Stimulated activated naive CD8-positive, alpha-beta T cell treated with anti-CD3 and anti-CD28 coated beads, Interleukin-15, Interleukin-2, amounts not matched to agents 100 U/mL and 50 U/mL, for 24 hours (primary cell): ENCODE measurements at regions not wholly inside any gene's neighbourhood (a gene's known extent, or its start where the extent isn't known, plus 50 kb on each side); places are given as distances from the start of the nearest gene placed in this dataset.

Experiments
- ATAC-seq: fragments of 150-1000 bp; cut with Tn5 transposase; one replicate; pipeline ENCODE4 v1.10.0; 2021
- DNase-seq: peaks from one replicate; pipeline ENCODE4 v3.0.0; 2021

GRCh38 chr2:200138391-200139124, 167.9 kb upstream of the SPATS2L start:
- DNase-seq: no peak

GRCh38 chr2:200144571-200144970, 161.9 kb upstream of the SPATS2L start:
- ATAC-seq: no peak
- no peak for DNase-seq

More at GRCh38 chr2:200138391-200139124, 167.9 kb upstream of the SPATS2L start:
- no peak for ATAC-seq

GRCh38 chr2:200146501-200146900, 160.0 kb upstream of the SPATS2L start:
- DNase-seq (no peak), ATAC-seq (no peak)

DNA sequence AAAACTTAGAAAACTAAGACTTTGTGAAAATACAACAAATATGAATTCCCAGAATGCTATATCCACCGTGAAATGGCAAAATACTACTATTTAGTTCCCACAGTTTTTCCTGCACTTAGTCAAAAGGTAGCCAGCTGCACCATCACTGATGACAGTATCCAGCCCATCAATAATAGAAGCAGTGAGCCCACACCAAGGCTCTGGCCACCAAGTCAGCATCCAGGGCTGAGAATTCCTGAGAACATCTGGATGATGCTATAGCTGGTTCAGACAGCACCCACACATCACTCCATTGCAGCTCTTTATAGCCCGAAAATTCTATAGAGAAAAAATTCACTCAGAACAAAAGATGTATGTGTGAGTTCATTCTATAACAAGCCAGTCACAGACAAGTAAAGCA, 159.1 kb upstream of the SPATS2L start:
- ATAC-seq (no peak), DNase-seq (no peak)

DNA sequence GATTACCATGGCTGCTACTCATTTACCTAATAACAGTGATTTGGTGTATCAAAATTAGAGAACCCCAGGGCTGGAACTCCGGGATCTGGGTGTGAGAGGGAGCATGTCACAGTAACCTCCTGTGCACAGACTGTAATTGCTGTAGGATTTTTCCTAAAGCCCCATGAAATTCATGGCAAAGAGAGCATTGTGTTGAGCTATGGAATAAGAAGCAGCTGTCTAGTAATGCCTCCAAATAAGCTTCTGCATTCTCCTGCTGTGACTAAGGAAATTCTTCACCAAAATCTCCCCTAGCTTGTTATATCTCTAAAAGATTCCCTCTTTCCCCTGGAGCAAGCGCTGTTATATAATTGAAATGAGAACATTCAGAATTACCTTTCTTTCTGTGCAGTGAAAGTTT, 158.1 kb upstream of the SPATS2L start:
- DNase-seq (no peak), ATAC-seq (no peak)

GRCh38 chr2:200150411-200151086, 155.9 kb upstream of the SPATS2L start:
- DNase-seq (no peak), ATAC-seq (no peak)

DNA sequence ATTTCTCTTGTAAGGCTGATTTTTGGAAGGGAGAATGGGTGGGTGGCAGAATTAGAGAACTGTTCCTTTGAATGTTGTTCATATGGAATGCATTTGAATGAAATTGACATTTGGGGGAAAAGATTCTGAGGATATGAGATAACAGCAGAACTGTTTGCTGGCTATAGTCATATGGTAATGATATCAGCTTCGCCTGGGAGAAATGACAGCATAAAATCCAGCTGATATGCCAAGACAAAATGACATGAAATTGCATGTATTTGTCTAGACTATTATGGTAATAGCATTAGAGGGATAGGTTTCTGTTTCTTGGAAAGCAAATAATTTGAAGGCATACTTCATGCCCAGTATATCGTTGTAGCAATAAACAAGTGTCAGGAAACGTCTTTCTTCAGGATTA, 150.8 kb upstream of the SPATS2L start:
- no peak for ATAC-seq
- DNase-seq: no peak

DNA sequence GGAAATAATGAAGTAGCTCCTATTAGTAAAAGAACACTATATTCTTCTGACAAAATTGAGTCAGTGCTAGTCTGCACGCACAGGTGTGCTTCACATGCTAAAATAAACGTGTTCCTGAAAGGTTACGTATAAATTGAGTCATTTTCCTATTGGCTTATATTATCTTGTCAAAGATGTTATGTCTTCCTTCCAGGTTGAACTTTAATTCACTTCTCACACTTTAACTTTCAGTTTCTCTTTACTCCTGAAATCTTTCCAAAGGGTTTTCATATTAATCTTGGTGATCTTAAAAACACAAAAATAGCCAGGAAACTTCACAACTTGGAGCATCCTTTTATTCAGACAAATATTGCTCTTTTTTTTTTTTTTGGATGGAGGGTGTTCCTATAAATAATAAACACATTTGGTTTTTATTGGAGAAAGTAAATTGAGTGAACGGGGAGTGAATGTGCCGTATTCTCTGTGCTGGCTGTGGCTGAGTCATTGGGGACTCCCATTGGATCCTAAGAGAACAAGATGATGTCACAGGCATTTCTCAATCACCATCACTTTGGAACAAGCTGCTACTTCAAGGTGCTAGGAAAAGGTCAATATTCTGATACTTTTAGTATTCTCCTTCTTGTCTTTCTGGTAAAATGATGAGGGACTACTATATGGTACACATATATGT, 150.2 kb upstream of the SPATS2L start:
- DNase-seq: no peak
- no peak for ATAC-seq

- ATAC-seq: no peak
- DNase-seq: no peak
Measured at GRCh38 chr2:200158647-200159356, 147.7 kb upstream of the SPATS2L start.

- DNase-seq: no peak
- ATAC-seq: no peak
Measured at GRCh38 chr2:200159357-200159707, 147.2 kb upstream of the SPATS2L start.

GRCh38 chr2:200159829-200160781, 146.4 kb upstream of the SPATS2L start:
- no peak for DNase-seq

GRCh38 chr2:200161458-200161857, 145.0 kb upstream of the SPATS2L start:
- no peak for DNase-seq
- no peak for ATAC-seq

More at GRCh38 chr2:200159829-200160781, 146.4 kb upstream of the SPATS2L start:
- ATAC-seq: no peak

DNA sequence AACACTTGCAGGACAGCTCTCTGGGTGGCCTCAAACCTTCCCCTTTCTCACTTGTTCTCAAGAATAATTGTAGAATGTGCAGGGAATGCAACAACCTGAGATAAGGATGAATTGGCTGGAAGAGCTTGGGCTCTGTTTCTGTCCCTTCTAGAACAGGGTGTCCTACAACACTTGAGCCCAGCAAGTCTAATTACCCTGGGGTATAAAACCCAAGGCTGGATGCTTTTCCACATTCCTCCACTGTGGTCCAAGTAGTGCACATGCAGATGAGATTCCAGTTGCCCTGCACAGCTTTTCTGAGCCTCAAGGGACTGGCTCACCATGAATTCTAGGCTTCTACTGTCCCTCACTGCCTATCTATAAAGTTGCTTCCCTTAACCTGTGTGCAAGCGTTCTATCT, 140.8 kb upstream of the SPATS2L start:
- DNase-seq: no peak
- ATAC-seq: no peak

GRCh38 chr2:200168641-200169555, 137.6 kb upstream of the SPATS2L start:
- no peak for DNase-seq
- ATAC-seq: no peak

DNA sequence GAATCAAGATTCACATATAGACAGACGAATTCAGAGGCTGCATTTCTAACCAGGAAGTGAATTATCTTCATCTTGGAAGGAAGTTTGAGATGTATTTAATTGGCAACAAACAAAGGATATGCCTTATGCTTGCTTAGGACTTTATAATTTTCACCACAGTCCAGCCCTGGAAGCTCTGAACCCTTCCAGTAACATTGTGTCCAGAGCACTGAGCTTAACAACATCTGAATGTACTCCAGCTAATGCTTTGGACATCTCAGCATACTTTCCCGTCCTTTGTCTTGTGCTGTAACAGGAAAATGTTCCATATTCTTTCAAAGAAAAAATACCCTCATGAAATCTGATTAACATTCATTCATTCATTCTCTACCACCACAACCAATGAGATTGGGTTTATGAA, 136.3 kb upstream of the SPATS2L start:
- no peak for DNase-seq
- no peak for ATAC-seq

DNA sequence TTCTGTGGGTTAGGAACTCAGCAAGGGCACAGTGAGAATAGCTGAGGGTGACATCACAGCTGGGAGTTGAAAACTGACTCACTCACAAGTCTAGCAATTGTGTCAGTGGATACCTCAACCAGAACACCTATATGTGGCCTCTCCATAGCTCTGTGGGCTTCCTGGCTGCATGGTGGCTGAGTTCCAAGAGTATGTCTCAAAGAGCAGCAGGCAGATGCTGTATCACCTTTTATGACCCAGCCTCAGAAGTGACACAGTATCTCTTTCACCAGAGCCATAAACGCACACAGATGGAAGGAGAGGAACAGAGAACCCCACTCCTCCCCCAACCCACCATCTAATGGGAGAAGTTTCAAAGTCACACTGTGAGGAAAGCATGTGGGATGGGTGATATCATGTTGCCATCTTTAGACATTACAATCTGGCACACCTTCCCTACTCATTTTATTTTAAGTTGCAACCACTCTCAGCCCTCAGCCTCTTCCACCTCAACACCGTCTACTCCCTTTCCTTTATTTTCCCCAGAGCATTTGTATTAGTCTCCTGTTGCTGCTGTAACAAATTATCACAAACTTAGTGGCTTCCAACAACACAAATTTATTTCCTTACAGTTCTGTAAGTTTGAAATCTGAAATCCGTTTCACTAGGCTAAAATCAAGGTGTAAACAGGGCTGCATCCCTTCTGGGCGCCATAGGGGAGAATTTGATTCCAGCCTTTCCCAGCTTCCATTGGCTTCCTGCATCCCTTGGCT, 134.6 kb upstream of the SPATS2L start:
- ATAC-seq (peak; percentile 28), DNase-seq (no peak)

GRCh38 chr2:200172521-200172920, 134.0 kb upstream of the SPATS2L start:
- ATAC-seq: no peak

DNA sequence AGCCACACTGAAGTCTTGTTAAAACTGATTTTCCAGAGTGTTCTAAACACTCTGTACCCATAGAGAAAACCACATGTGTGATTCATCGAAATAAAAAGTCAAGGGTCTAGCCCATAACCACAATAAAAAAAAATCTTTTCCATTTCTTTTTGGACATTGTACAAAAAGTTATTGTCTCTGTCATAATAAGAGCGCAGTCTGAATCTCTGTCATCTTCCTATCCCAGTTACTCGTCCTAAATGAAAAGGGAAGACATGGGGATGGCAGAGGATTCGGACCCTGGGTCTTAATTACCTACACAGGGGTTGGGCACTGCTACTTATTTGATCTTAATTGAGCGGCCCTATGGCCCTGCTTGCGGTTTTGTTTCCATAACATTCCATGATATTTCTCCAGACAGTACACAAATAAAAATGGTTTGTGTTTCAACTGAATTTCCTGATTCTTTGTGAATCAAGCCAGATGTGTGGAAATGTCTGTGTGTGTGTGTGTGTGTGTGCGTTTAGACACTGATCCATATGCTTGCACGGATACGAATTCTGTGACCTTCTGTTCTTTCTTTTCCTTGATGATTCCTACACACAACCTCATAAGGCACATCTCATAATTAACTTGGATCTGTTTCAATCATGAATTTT, 133.4 kb upstream of the SPATS2L start:
- no peak for DNase-seq
- no peak for ATAC-seq

More at GRCh38 chr2:200172521-200172920, 134.0 kb upstream of the SPATS2L start:
- DNase-seq: no peak

DNA sequence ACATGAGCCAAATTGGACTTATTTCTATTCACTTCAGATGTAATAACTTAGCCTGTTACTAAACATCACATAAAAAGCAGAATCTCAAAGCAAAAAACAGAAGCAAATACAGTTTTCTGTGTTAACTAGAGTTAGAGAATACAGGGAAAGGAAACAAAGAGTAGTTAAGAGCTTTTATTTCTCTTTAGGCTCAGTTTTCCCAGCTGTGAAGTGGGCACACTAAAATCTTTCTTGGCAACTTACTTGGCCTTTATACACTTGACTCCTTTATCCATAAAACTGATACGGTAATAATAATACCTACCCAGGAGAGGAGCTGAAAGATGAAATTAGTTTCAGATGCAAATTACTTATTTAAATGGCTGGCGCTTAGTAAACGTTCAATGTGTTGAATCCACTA, 132.8 kb upstream of the SPATS2L start:
- no peak for ATAC-seq
- no peak for DNase-seq
